Skeletal muscle satellite cell (primary cell): ENCODE measurements at regions not wholly inside any gene's neighbourhood (a gene's known extent, or its start where the extent isn't known, plus 50 kb on each side); places are given as distances from the start of the nearest gene placed in this dataset.

Experiments used
- H3K27me3 ChIP-seq: 2 replicates; pipeline ENCODE4 v1.7.0; 2013; ENCODE audit warnings: low read length; ENCODE audit not compliant: control insufficient read depth, insufficient read depth
- H3K36me3 ChIP-seq: 2 replicates; pipeline ENCODE4 v1.7.0; 2013; ENCODE audit warnings: mild to moderate bottlenecking, control low read depth, low read length; ENCODE audit not compliant: insufficient read depth
- H3K4me1 ChIP-seq: 2 replicates; pipeline ENCODE4 v1.7.0; 2013; ENCODE audit warnings: low read length; ENCODE audit not compliant: control insufficient read depth, insufficient read depth
- H3K4me2 ChIP-seq: 2 replicates; pipeline ENCODE4 v1.7.0; 2013; ENCODE audit warnings: mild to moderate bottlenecking, low read length
- H3K4me3 ChIP-seq: 2 replicates; pipeline ENCODE4 v1.7.0; 2013; ENCODE audit warnings: low read length
- H3K9ac ChIP-seq: 2 replicates; pipeline ENCODE4 v1.7.0; 2013; ENCODE audit warnings: mild to moderate bottlenecking, low read depth, low read length, moderate library complexity
- H3K9me3 ChIP-seq: replicated peaks from 2 replicates; pipeline ENCODE4 v1.7.0; 2013; ENCODE audit warnings: mild to moderate bottlenecking, control low read depth, low read length

GRCh38 chr20:11783102-11783850 lies 134.4 kb upstream of the BTBD3 start:
- Histone ChIP-seq H3K4me1 (peaks cover 6% of the 10 kb centered on the region), H3K27me3 (no peaks in the 10 kb centered on the region), H3K36me3 (no peaks in the 10 kb centered on the region), H3K9me3 (no peaks in the 10 kb centered on the region), H3K4me3 (no peak overlapping the region), H3K4me2 (no peak overlapping the region), H3K9ac (no peak overlapping the region)

DNA sequence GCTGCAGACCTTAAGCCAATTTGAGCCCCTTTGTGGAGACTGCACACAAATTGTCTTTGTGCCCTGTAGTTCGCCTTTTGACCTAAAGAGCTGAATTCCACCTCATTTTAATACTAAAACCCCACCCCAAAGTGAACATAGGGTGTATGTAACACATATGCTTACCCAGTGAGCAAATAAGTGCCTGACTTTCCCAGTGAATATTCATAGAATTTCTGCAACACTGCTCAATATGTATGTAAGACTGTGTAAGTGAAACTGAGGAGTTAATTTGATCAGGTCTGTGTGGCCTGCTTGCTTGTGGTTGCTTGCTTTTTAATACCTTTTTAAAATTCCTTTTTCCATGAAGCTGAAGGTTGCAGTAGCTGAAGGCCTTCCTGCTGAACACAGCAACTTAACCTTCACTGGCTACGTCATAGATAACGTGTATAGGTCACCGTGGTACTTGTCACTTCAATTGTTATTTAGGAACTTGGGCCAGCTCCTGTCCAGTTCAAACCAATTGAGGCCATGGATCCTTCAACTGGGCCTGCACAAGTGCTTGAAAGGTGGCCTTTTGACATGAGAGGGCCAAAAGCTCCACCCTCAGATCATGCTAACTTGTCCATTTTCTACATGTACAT lies 131.7 kb upstream of the BTBD3 start:
- no peak overlapping the region for H3K4me3 ChIP-seq
- H3K36me3 ChIP-seq = no peaks in the 10 kb centered on the region
- no peaks in the 10 kb centered on the region for H3K9me3 ChIP-seq
- no peaks in the 10 kb centered on the region for H3K27me3 ChIP-seq
- H3K4me2 ChIP-seq = no peak overlapping the region
- H3K9ac ChIP-seq = no peak overlapping the region
- H3K4me1 ChIP-seq = no peaks in the 10 kb centered on the region

- Histone ChIP-seq H3K4me2 (no peak overlapping the region), H3K27me3 (no peaks in the 10 kb centered on the region), H3K9ac (no peak overlapping the region), H3K36me3 (no peaks in the 10 kb centered on the region), H3K4me1 (peaks cover 5% of the 10 kb centered on the region), H3K9me3 (no peaks in the 10 kb centered on the region), H3K4me3 (no peak overlapping the region)
These were observed 127.6 kb upstream of the BTBD3 start for GRCh38 chr20:11790046-11790445.

- Histone ChIP-seq H3K4me2 (no peak overlapping the region), H3K36me3 (no peaks in the 10 kb centered on the region), H3K27me3 (no peaks in the 10 kb centered on the region), H3K9me3 (no peaks in the 10 kb centered on the region), H3K9ac (no peak overlapping the region), H3K4me1 (peaks cover 5% of the 10 kb centered on the region), H3K4me3 (no peak overlapping the region)
These were observed 126.4 kb upstream of the BTBD3 start for GRCh38 chr20:11791316-11791715.

DNA sequence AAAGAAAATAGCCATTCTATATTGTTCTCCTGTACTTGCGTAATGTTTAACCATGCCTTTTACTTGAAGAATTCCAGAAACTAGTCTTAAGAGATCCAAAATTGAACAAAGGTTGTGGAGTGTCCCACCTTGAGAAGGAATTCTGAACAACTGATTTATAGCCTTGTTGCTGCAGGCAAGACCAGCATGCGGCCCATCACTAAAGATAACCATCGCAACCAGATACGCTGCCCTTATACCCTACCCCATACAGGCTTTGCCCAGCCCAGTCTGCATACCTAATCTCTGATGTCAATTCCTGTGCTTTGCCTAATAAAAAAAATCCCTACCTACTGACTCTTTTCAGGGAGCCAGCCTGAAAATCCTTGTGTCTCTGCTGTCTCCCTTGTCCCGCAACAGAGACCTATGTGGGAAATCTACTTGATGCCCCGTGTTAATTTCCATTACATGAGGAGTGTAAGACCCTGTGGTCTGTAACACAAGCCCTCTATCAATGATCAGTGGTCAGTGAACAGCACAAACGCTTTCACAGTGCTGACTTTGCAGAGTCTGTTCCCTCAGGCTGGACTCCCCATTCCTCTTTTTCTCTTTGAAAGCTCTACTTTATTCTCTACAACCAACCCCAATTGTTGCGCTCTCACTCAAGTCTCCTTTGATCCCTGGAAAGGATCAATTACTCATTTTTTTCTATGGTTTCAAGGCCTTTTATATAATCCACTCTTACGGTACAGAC lies 125.7 kb upstream of the BTBD3 start:
- Histone ChIP-seq H3K4me2 (no peak overlapping the region), H3K4me1 (peaks cover 5% of the 10 kb centered on the region), H3K36me3 (no peaks in the 10 kb centered on the region), H3K9me3 (no peaks in the 10 kb centered on the region), H3K9ac (no peak overlapping the region), H3K27me3 (no peaks in the 10 kb centered on the region), H3K4me3 (no peak overlapping the region)

DNA sequence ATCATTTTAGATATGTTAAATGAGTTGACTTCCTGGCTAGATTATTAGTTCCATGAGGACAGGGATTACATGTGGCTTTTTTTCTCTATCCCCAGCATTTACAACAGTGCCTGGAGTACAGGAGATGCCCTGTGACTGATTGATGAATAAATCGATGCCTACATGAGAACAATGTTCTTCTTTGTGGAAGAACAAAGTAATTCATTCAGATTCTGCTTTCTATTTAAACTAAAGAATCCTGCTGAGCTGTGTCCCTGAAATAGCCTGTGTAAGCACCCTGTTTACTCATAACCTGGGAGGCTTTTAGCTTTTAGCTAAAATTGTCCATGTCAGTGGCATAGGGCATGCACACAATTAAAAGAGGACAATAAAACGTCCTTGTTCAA lies 125.1 kb upstream of the BTBD3 start:
- Histone ChIP-seq H3K9me3 (no peaks in the 10 kb centered on the region), H3K36me3 (no peaks in the 10 kb centered on the region), H3K4me2 (no peak overlapping the region), H3K9ac (no peak overlapping the region), H3K4me1 (peaks cover 5% of the 10 kb centered on the region), H3K27me3 (no peaks in the 10 kb centered on the region), H3K4me3 (no peak overlapping the region)

GRCh38 chr20:11794525-11794924 lies 123.2 kb upstream of the BTBD3 start:
- H3K9me3 ChIP-seq = no peaks in the 10 kb centered on the region
- H3K4me2 ChIP-seq = no peak overlapping the region
- H3K27me3 ChIP-seq = no peaks in the 10 kb centered on the region
- H3K9ac ChIP-seq = no peak overlapping the region
- no peaks in the 10 kb centered on the region for H3K36me3 ChIP-seq
- peaks cover 5% of the 10 kb centered on the region for H3K4me1 ChIP-seq
- no peak overlapping the region for H3K4me3 ChIP-seq

- Histone ChIP-seq H3K27me3 (no peaks in the 10 kb centered on the region), H3K4me1 (peaks cover 5% of the 10 kb centered on the region), H3K4me2 (no peak overlapping the region), H3K36me3 (no peaks in the 10 kb centered on the region), H3K9ac (no peak overlapping the region), H3K4me3 (no peak overlapping the region), H3K9me3 (no peaks in the 10 kb centered on the region)
These were observed 122.5 kb upstream of the BTBD3 start for GRCh38 chr20:11795071-11795615.

DNA sequence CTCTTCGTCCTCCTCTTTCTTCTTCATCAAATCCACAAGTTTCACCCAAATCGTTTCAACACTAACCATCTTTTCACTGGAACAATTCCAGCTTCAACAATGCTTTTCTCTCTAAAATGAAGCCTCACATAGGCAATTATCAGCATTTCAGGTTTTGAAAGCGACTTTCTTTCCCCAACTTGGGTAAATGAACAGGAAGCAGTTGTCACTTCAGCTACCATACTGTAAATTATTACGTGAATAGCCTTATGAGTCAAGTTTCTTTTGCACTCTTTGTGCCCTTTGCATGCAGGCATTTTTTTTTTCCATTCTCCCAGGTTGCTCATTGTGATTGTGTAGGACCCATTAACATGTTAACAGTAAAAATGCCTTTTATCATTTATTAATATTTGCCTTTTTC lies 121.7 kb upstream of the BTBD3 start:
- Histone ChIP-seq H3K9me3 (no peaks in the 10 kb centered on the region), H3K36me3 (no peaks in the 10 kb centered on the region), H3K4me3 (no peak overlapping the region), H3K27me3 (no peaks in the 10 kb centered on the region), H3K4me1 (peaks cover 5% of the 10 kb centered on the region), H3K4me2 (no peak overlapping the region), H3K9ac (no peak overlapping the region)

DNA sequence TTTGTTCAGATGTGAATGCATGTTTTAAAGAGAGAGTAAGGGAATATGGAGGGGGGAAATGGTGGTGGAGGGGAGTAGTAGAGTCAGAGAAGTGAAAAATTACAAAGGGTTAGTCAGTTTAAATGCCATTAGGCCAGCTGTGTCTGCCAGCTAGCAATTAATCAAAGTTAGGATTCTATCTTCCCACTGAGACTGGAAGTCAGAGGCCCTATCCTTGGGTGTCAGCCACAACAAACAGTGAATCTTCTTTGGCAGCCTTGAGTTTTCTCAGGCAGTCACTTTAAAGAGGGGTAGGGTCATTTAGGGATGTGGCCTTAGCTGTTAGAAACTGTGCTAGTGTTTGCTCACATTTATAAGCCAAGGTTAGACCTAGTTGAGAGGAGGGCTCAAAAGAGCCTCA lies 120.5 kb upstream of the BTBD3 start:
- H3K9me3 ChIP-seq = no peaks in the 10 kb centered on the region
- no peak overlapping the region for H3K9ac ChIP-seq
- no peak overlapping the region for H3K4me2 ChIP-seq
- H3K4me1 ChIP-seq = peaks cover under 1% of the 10 kb centered on the region
- no peaks in the 10 kb centered on the region for H3K36me3 ChIP-seq
- H3K27me3 ChIP-seq = no peaks in the 10 kb centered on the region
- H3K4me3 ChIP-seq = no peak overlapping the region

DNA sequence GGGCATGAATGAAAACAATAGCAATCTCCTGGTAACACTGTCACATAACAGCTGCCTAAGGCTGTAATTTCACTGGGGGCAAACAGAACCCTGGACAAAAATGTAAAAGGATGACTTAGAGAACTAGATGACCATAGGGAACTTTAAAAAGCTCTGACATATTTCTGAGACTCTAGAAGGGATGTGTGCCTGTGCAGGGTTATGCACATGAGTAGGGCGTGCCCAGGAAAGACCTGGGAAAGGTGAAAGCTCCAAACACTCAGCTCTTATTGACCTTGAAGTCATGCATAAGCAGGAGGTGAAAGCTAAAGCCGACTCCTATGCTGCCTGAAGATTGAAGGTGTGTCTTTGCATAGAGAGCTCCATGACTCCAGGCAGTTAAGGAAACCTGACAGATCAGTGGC lies 118.4 kb upstream of the BTBD3 start:
- no peaks in the 10 kb centered on the region for H3K27me3 ChIP-seq
- H3K4me1 ChIP-seq = no peaks in the 10 kb centered on the region
- H3K9ac ChIP-seq = no peak overlapping the region
- H3K4me2 ChIP-seq = no peak overlapping the region
- H3K9me3 ChIP-seq = no peaks in the 10 kb centered on the region
- H3K36me3 ChIP-seq = no peaks in the 10 kb centered on the region
- no peak overlapping the region for H3K4me3 ChIP-seq
